A204.1 (cell line): ENCODE measurements at regions not wholly inside any gene's neighbourhood (a gene's known extent, or its start where the extent isn't known, plus 50 kb on each side); places are given as distances from the start of the nearest gene placed in this dataset.

ENCODE experiments used
- FAIRE-seq: peaks from 2 replicates; lab custom pipeline; 2012; peaks lifted over from hg19 to GRCh38; lab: Jason Lieb, UNC

- no peak for FAIRE-seq
Observed at GRCh38 chr10:8712656-8713055, 658.2 kb downstream of the GATA3 start.

- no peak for FAIRE-seq
Observed at GRCh38 chr10:8719971-8720370, 665.5 kb downstream of the GATA3 start.

GRCh38 chr10:8721650-8722049, 667.2 kb downstream of the GATA3 start:
- FAIRE-seq, result no peak

- FAIRE-seq, result no peak
Observed at GRCh38 chr10:8722835-8723234, 668.3 kb downstream of the GATA3 start.

- no peak for FAIRE-seq
Observed at GRCh38 chr10:8725343-8725742, 670.9 kb downstream of the GATA3 start.

- FAIRE-seq, result no peak
Observed at GRCh38 chr10:8726084-8726778, 671.7 kb downstream of the GATA3 start.

GRCh38 chr10:8726779-8727084, 672.2 kb downstream of the GATA3 start:
- no peak for FAIRE-seq

- FAIRE-seq, result no peak
Observed at GRCh38 chr10:8731121-8732095, 676.9 kb downstream of the GATA3 start.

GRCh38 chr10:8738987-8739386, 684.5 kb downstream of the GATA3 start:
- no peak for FAIRE-seq

- FAIRE-seq, result no peak
Observed at GRCh38 chr10:8752146-8752843, 697.8 kb downstream of the GATA3 start.

GRCh38 chr10:8758029-8758428, 703.5 kb downstream of the GATA3 start:
- FAIRE-seq, result no peak

GRCh38 chr10:8766899-8767298, 712.4 kb downstream of the GATA3 start:
- no peak for FAIRE-seq

GRCh38 chr10:8767591-8767990, 713.1 kb downstream of the GATA3 start:
- no peak for FAIRE-seq

GRCh38 chr10:8768341-8768740, 713.9 kb downstream of the GATA3 start:
- FAIRE-seq, result no peak

GRCh38 chr10:8768852-8769251, 714.4 kb downstream of the GATA3 start:
- no peak for FAIRE-seq

- no peak for FAIRE-seq
Observed at GRCh38 chr10:8776926-8777622, 722.6 kb downstream of the GATA3 start.

- no peak for FAIRE-seq
Observed at GRCh38 chr10:8778713-8779112, 724.2 kb downstream of the GATA3 start.

- no peak for FAIRE-seq
Observed at GRCh38 chr10:8787649-8788048, 733.2 kb downstream of the GATA3 start.

GRCh38 chr10:8790390-8790789, 735.9 kb downstream of the GATA3 start:
- FAIRE-seq, result no peak

- no peak for FAIRE-seq
Observed at GRCh38 chr10:8794860-8795259, 740.4 kb downstream of the GATA3 start.

GRCh38 chr10:8800426-8800825, 745.9 kb downstream of the GATA3 start:
- no peak for FAIRE-seq

GRCh38 chr10:8803992-8804391, 749.5 kb downstream of the GATA3 start:
- no peak for FAIRE-seq
